ENCODE measurements at regions not wholly inside any gene's neighbourhood (a gene's known extent, or its start where the extent isn't known, plus 50 kb on each side); places are given as distances from the start of the nearest gene placed in this dataset.

- no peak for TF ChIP-seq GATA3 (IDR thresholded peaks at IDR 0.05; ENCODE audit: low read depth, low read length)
- TF ChIP-seq GATA2 (IDR thresholded peaks at IDR 0.05; ENCODE audit: low read depth, low read length) = no peak
These were observed 276.0 kb downstream of the FOXO1 start for GRCh38 chr13:40390401-40390916.

DNA sequence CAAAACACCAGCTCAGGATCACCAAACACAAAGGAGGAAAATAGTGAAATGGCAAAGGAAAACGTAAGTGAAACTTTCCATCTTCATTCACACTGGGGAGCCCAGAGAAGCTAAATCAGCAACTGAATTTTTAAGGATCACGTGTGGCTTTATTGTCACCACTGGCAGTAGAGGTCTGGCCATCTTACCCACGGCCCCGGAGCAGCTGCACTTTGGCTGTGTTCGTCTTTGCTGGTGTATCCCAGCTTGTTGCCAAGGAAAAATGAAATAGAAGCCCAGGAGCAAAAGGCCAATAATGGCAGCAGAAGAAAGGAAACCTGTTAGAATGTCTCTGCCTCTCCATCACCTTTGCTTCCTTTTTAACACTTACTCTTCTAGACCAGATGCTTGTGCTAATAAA, 274.7 kb downstream of the FOXO1 start:
- TF ChIP-seq GATA2 (IDR thresholded peaks at IDR 0.05; ENCODE audit: low read depth, low read length) = no peak
- TF ChIP-seq GATA3 (IDR thresholded peaks at IDR 0.05; ENCODE audit: low read depth, low read length) = no peak

DNA sequence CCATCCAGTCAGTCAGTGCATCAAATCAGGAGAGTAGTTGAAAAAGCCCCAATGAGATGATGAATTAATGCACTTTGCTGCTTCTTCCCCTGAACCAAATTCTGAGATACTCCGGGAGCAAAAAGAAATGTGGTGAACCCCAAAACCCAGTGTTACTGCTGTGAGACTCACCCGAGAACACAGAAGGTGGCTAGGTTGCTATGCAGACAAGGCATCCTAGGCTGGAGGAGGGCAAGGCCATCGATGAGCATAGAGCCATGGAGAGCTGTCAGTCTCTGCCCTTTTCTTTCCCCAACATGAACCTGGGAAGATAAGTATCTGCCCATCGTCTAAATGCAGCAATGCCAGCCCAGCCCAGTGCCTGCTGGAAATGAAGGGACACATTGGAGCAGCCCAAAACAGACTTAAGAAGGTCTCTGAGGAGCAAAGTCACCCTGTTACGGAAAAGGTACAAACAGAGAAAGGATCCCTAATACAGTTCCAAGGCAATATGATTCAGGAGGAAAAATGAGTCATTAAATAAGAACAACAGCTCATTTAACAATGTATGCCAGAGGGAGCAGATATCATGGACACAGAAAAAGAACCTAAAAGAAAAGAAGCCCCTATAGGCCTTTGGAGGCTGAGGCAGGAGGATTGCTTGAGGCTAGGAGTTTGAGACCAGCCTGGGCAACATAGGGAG, 272.0 kb downstream of the FOXO1 start:
- TF ChIP-seq GATA3 (IDR thresholded peaks at IDR 0.05; ENCODE audit: low read depth, low read length) = no peak
- TF ChIP-seq GATA2 (IDR thresholded peaks at IDR 0.05; ENCODE audit: low read depth, low read length) = no peak

DNA sequence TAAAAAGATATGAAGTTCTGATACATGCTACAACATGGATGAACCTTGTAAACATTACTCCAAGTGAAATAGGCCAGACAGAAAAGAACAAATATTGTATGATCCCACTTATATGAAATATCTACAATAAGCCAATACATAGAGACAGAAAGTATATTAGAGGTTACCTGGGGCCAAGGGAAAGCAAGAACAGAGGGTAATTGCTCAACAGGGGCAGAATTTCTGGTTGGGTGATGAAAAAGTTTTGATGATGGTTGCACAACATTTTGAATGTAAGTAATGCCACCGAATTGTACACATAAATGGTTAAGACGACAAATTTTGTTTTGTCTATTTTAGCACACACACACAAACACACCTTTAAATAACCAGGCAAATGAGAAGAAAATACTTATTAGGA, 268.4 kb downstream of the FOXO1 start:
- TF ChIP-seq GATA3 (IDR thresholded peaks at IDR 0.05; ENCODE audit: low read depth, low read length) (no peak), GATA2 (IDR thresholded peaks at IDR 0.05; ENCODE audit: low read depth, low read length) (no peak)

- TF ChIP-seq GATA3 (IDR thresholded peaks at IDR 0.05; ENCODE audit: low read depth, low read length) (no peak), GATA2 (IDR thresholded peaks at IDR 0.05; ENCODE audit: low read depth, low read length) (no peak)
These were observed 266.7 kb downstream of the FOXO1 start for GRCh38 chr13:40399756-40400155.

DNA sequence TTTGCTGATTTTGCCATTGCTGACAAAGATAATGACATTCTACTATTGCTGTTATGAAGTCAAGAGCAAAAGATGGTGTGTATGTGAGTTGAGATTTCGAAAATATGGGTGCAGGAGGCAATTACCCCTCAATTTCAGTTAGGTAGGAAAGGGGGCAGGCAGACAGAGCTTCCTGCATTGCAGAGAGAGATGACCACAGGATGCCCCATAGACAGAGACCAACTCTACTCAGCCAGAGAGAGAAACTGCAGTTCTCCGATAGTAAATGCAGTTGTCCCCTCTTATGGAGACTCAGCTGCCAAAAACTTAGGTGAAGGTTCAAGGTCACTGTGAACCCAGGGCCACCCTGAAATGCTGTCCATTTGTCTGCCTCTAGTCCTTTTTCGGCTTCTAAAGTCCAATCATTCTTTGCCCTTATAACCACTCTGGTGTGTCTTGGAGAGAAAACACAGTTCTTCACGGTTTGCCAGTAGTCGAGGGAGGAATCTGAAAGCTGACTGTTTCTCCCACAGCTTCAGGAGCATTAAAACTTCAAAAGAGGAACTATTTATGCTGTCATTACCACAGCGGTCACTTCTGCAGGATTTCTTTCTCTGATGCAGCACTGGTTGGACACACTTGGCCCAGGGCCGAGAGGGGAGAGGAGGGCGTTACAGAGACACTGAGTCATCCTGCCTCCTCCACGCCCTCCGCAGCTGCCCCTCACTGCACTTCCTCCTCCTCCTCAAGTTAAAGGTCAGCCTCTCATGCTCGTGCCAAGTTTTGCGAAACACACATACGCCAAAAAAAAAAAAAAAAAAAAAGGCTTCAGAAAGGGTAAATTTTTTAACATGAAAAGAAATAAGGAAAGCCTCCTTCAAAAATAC, 264.3 kb downstream of the FOXO1 start:
- TF ChIP-seq GATA2 (IDR thresholded peaks at IDR 0.05; ENCODE audit: low read depth, low read length) (no peak), GATA3 (IDR thresholded peaks at IDR 0.05; ENCODE audit: low read depth, low read length) (no peak)

DNA sequence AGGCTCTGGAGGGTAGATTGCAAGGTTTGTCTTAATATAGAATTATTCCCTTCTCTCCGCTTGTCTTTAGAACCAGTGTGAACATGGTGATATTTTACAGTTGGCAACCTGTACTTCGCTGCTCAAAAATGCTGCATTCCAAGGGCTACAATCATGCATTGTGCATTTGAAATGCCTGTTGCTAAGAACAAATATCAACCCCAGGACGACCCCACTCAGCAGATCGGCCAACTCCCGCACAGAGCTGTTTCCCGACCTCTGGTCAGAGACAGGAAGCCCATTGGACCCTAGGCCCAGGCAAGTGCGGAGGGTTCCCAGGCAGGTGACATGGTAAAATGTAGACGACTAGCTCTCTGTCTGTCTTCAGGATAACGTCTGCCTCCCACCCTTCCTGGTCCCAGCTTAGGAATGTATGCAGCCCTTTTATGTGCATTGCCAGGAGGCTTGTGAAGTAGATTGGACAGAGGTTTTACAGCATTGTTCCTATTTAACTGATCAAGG, 263.5 kb downstream of the FOXO1 start:
- TF ChIP-seq GATA3 (IDR thresholded peaks at IDR 0.05; ENCODE audit: low read depth, low read length) (no peak), GATA2 (IDR thresholded peaks at IDR 0.05; ENCODE audit: low read depth, low read length) (no peak)

DNA sequence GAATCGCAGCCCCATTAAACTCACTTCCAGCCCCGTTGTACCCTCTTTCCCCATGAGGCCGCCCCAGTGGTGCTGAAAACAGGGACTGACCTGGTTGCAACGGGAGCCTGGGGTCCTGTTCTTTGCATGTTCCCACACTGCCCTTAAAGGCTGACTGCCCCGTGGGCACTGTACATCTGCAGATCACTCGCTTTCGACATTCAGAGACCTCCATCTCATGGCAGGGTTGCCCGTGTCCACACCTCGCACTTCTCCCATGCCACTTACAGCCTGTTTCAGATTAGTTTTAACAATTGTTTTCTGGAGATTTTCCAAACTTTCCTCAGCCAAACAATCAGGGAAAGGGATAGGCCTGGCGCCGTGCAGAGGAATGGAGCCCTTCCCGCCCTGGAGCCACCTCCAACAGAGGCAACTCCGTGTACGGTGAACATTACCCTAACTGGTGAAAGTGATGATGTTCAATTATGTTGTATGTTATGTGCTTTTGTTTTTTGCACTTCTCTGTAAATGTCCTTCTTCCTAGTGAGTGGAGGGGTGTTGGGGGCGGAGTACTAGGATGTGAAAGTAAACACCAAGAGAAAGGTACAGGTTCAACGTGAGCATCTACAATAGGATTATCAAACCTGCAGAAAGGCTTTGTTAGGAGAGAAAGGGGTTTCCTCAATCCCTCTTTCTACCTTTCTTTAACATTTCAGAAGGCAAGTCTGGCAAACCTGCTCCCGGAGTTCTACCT, 262.8 kb downstream of the FOXO1 start:
- TF ChIP-seq GATA3 (IDR thresholded peaks at IDR 0.05; ENCODE audit: low read depth, low read length) (no peak), GATA2 (IDR thresholded peaks at IDR 0.05; ENCODE audit: low read depth, low read length) (no peak)

- no peak for TF ChIP-seq GATA3 (IDR thresholded peaks at IDR 0.05; ENCODE audit: low read depth, low read length)
- TF ChIP-seq GATA2 (IDR thresholded peaks at IDR 0.05; ENCODE audit: low read depth, low read length) = no peak
These were observed 262.0 kb downstream of the FOXO1 start for GRCh38 chr13:40404407-40404806.

DNA sequence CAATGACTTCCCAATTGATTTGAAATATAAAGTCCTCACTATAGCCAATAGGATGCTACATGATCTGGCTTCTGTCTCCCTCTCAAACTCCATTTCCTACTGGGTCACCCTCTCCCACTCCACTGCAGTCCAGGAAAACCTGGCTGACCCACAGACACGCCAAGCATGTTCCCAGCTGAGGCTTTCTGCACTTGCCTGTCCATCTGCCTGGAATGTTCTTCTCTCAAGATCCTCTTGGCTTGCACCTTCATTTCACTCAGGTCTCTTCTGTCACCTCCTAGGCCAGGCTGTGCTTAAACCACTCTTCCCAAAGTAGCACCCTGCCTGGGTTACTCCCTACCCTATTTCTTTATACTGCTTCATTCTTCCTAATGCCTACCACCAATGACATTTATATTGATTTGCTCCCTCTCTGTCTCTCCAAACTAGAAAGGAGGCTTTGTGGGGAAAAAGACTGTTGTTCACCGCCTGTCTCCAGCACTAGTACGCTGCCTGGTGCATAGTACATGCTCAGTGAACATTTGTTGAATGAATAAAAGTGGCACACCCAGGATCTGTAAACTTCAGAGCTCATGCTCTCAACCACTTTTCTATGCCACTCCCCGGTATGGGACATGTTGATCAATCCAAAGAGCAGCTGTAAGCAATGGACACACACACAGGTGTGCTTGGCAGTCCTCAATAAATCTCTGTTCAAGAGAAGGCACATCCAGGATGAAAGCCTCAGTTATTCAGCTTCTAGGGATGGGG, 261.3 kb downstream of the FOXO1 start:
- TF ChIP-seq GATA2 (IDR thresholded peaks at IDR 0.05; ENCODE audit: low read depth, low read length) (no peak), GATA3 (IDR thresholded peaks at IDR 0.05; ENCODE audit: low read depth, low read length) (no peak)

DNA sequence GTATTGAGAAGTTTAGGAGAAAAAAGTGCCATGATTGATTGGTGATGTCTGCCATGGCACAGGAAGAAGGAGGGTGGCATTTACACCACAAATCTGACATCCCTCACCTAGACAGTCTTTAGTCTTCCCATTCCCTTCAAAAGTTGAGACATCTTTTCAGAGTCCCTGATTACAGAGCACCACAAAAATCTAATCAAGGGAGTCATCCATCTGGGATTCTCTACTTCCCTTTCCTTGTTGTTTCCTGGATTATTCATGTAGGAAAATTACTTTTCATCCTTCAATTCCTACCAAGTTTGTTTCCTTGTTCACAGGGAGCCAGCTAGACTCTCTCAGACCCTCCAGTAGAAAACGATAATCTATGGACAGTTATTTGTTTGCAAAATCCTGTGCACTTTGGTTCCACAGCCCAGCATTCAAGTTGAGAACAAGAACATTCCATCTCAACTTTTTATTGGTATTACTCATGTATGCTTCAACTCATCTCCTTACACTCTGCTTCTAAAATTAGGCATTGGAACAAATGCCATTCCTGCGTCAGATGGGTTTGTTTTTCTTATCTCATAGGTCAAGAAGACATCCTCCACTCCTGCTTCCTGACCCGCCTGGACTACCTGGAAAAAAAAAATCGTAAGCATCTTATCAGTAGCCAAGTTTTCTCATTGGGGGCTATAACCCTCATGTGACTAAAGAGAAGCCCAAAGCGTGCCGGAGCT, 259.9 kb downstream of the FOXO1 start:
- TF ChIP-seq GATA3 (IDR thresholded peaks at IDR 0.05; ENCODE audit: low read depth, low read length) (no peak), GATA2 (IDR thresholded peaks at IDR 0.05; ENCODE audit: low read depth, low read length) (no peak)

DNA sequence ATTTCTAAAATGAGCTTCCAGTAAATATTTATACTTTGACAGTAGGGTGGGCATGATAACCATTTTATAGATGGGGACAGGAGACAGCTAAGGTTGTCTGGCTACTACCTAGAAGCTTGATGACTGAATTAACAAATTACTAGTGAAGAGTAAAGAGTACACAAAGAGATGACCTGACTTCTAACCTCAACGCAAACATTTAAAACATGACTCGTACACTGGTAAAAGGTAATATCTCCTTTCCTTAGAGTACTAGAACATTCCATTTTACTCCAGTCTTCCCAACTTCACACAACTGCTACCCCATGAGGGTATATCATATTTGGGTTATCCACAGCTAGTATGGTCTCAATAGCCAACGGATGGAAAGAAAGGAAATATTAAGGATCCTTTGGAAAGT, 258.9 kb downstream of the FOXO1 start:
- TF ChIP-seq GATA3 (IDR thresholded peaks at IDR 0.05; ENCODE audit: low read depth, low read length) (no peak), GATA2 (IDR thresholded peaks at IDR 0.05; ENCODE audit: low read depth, low read length) (no peak)

- TF ChIP-seq GATA2 (IDR thresholded peaks at IDR 0.05; ENCODE audit: low read depth, low read length) (no peak), GATA3 (IDR thresholded peaks at IDR 0.05; ENCODE audit: low read depth, low read length) (no peak)
These were observed 257.8 kb downstream of the FOXO1 start for GRCh38 chr13:40408602-40409001.

All from SH-SY5Y (cell line).